ENCODE measurements at regions not wholly inside any gene's neighbourhood (a gene's known extent, or its start where the extent isn't known, plus 50 kb on each side); places are given as distances from the start of the nearest gene placed in this dataset.
"Not testable (repeated sequence)": the region's sequence is repeated elsewhere in the genome, so short reads cannot be mapped to it uniquely, and the experiment has no call there.

DNA sequence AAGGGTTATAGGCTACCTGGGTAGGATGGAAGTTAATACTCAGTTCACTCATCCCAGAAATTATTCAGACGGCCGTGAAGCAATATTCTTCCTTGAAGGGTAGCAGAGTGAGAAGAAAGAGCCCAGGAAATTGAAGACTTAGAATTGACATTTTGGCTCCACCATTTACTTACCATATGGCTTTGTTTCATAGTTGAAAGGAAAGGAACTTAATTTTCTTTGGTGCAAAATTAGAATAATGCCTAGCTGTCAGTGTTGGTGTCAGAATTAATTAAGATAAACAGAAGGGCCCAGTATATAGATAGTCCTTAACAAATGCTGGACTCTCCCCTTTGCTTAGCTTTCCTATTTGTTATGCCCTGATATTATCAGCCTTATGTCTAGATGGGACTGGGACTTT is 263.2 kb downstream of the KCNJ3 start:
- WGBS, 4 donors, result 91 to 94% (median 92%) methylated on average over 2 of the region's 2 CpGs
- intact Hi-C loops (cut with DNase I), result no loop called here
- H3K27me3 ChIP-seq, result no peaks in the 10 kb centered on the region

DNA sequence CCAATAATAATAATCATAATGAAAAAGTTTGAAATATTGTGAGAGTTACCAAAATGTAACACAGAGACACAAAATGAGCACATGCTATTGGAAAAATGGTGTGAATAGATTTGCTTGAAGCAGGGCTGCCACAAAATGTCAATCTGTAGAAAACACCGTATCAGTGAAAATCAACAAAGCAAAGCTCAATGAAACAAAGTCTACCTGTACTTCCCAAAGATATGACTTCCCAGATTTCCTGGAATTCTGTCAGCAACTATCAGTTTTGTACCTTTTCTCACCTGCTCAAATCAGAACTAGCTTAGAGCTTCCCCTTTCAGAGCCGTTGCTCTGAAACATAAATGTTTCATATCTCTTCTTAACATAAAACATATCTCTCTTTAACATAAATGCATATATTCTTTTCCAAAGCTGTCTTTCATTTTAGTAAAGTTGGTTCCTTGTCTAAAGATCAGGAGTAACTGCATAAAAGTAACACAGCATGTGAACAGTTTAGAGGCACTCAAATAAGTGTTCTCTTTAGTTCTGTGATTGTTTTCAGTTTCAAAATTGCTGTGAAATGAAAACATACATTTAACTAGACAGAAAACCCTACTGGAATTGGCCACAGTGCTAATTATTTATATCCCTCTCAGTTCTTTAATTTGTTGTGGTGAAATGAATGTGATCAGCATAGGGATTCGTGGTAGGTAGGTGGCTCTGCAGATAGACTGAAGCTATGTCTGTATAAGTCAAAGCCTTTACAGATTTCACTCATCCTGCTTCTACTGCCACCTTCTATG is 262.5 kb downstream of the KCNJ3 start:
- H3K27ac ChIP-seq, result no peak overlapping the region
- H3K36me3 ChIP-seq, result no peaks in the 10 kb centered on the region
- no peak overlapping the region for H3K4me3 ChIP-seq
- no peaks in the 10 kb centered on the region for H3K27me3 ChIP-seq
- intact Hi-C loops (cut with DNase I), result no loop called here
- no peaks in the 10 kb centered on the region for H3K9me3 ChIP-seq
- no peak for ATAC-seq
- WGBS, 4 donors, result 74 to 85% (median 83%) methylated on average over 3 of the region's 3 CpGs
- no peak for DNase-seq
- no peak for TF ChIP-seq POLR2A (IDR thresholded peaks at IDR 0.05)
- H3K4me1 ChIP-seq, result no peaks in the 10 kb centered on the region

More for the DNA sequence above, 263.2 kb downstream of the KCNJ3 start:
- Histone ChIP-seq H3K36me3 (no peaks in the 10 kb centered on the region), H3K9me3 (no peaks in the 10 kb centered on the region), H3K4me3 (no peak overlapping the region), H3K4me1 (no peaks in the 10 kb centered on the region), H3K27ac (no peak overlapping the region)
- no peak for DNase-seq
- no peak for ATAC-seq
- TF ChIP-seq POLR2A (IDR thresholded peaks at IDR 0.05), result no peak
- TF ChIP-seq, protein P1, sequence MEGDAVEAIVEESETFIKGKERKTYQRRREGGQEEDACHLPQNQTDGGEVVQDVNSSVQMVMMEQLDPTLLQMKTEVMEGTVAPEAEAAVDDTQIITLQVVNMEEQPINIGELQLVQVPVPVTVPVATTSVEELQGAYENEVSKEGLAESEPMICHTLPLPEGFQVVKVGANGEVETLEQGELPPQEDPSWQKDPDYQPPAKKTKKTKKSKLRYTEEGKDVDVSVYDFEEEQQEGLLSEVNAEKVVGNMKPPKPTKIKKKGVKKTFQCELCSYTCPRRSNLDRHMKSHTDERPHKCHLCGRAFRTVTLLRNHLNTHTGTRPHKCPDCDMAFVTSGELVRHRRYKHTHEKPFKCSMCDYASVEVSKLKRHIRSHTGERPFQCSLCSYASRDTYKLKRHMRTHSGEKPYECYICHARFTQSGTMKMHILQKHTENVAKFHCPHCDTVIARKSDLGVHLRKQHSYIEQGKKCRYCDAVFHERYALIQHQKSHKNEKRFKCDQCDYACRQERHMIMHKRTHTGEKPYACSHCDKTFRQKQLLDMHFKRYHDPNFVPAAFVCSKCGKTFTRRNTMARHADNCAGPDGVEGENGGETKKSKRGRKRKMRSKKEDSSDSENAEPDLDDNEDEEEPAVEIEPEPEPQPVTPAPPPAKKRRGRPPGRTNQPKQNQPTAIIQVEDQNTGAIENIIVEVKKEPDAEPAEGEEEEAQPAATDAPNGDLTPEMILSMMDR (IDR thresholded peaks at IDR 0.05), result no peak

DNA sequence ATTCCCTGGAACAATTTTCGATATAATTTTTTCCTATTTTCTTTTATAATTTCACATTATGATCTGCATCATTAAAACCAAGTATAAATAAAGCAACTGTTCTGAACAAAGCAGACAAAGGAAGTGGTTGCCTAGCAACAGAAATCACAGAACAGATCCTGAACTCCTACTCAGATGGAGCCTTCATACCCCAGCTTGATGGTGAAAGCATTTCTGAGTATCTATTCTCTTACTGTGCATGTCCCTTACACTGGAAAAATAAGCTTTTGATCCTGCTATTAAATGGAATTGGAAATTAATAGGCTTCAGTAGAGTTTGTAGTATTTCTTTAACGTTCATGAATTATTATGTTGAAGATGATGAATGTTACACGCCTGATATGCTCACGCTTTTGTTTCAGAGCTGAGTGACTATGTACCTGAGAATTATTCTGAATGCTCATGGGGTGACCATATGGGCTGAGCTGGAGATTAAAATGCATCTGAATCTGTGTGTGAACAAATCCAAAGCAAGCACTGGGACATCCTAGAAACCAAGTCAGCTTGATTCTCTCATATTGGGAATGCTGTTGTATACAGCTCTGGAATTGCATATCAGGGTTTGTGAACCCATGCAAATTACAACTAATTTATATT is 254.0 kb downstream of the KCNJ3 start:
- Histone ChIP-seq H3K9me3 (no peaks in the 10 kb centered on the region), H3K36me3 (no peaks in the 10 kb centered on the region), H3K4me3 (no peak overlapping the region), H3K27me3 (no peaks in the 10 kb centered on the region), H3K27ac (no peak overlapping the region), H3K4me1 (no peaks in the 10 kb centered on the region)
- 63 to 67% (median 65%) methylated on average over 4 of the region's 4 CpGs for WGBS, 4 donors
- intact Hi-C loops (cut with DNase I), result no loop called here
- TF ChIP-seq, protein P1 (IDR thresholded peaks at IDR 0.05), result no peak
- TF ChIP-seq POLR2A (IDR thresholded peaks at IDR 0.05), result no peak
- DNase-seq (no peak), ATAC-seq (no peak)

DNA sequence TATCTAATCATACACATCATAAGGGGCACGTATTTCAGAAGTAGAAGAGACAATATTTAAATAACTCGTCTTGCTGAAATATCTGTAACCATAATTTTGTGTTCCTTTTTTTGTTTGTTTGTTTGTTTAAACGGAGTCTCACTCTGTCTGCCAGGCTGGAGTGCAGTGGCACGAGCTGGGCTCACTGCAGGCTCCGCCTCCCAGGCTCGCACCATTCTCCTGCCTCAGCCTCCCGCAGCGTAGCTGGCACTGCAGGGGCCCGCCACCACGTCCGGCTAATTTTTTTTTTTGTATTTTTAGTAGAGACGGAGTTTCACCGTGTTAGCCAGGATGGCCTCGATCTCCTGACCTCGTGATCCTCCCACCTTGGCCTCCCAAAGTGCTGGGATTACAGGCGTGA is 248.9 kb downstream of the KCNJ3 start:
- H3K27me3 ChIP-seq; H3K4me3 ChIP-seq; DNase-seq; H3K36me3 ChIP-seq; intact Hi-C loops (cut with DNase I); H3K4me1 ChIP-seq; ATAC-seq; H3K27ac ChIP-seq; H3K9me3 ChIP-seq: not testable (repeated sequence)
- WGBS, 4 donors, result 90 to 94% (median 91%) methylated on average over 16 of the region's 16 CpGs

DNA sequence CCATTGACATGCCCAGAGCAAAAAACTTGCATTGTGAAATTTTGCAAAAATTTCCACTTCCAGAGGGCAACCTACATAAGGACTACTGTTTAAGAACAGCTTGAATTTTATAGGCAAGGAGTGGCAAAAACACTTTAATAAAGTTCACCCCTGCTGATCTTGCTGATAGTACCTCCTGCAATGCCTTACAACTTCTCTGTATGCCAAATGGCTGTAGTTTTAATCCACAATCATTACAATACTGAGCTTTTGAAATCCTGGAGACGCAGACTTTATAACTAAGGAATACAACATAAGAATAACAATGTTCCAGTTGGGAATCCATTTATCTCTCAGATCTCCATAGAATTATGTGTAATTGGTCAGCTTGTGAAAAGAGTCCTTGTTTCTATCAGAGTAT is 247.5 kb downstream of the KCNJ3 start:
- Histone ChIP-seq H3K4me1 (no peaks in the 10 kb centered on the region), H3K9me3 (no peaks in the 10 kb centered on the region), H3K36me3 (no peaks in the 10 kb centered on the region), H3K27me3 (no peaks in the 10 kb centered on the region), H3K27ac (no peak overlapping the region), H3K4me3 (no peak overlapping the region)
- TF ChIP-seq, protein P1 (IDR thresholded peaks at IDR 0.05), result no peak
- no peak for TF ChIP-seq POLR2A (IDR thresholded peaks at IDR 0.05)
- no peak for ATAC-seq
- intact Hi-C loops (cut with DNase I), result no loop called here
- no peak for DNase-seq
- WGBS, 4 donors, result 80 to 88% (median 83%) methylated on average over 1 of the region's 1 CpG

All from heart left ventricle (tissue), 16 donors.